H1 (cell line): ENCODE measurements at regions not wholly inside any gene's neighbourhood (a gene's known extent, or its start where the extent isn't known, plus 50 kb on each side); places are given as distances from the start of the nearest gene placed in this dataset.

ENCODE experiments used
- CTCF ChIA-PET: fragments of 300-600 bp; sonication (Branson Sonifier 250); formaldehyde crosslinking; loops from one replicate; lab custom pipeline; 2021; ENCODE audit not compliant: partially characterized antibody; lab: Charles Lee
- POLR2A ChIA-PET: fragments of 300-600 bp; sonication (Branson Sonifier 250); formaldehyde crosslinking; loops from one replicate; lab custom pipeline; 2021; ENCODE audit warnings: inconsistent platforms; ENCODE audit not compliant: partially characterized antibody; lab: Charles Lee
- DNase-seq, 2 experiments: peaks; one replicate each; pipeline versions ENCODE4 v3.0.0 to v3.0.0-alpha.2; 2010 to 2022; ENCODE audit warnings: low spot score in 2 of 2, low read depth in 1 of 2, mixed read lengths in 1 of 2
- FAIRE-seq: peaks from 2 replicates; lab custom pipeline; 2011; peaks lifted over from hg19 to GRCh38; lab: Jason Lieb, UNC
- H2AFZ ChIP-seq: 2 replicates; pipeline ENCODE4 v1.8.1; 2012; ENCODE audit warnings: low read length, inconsistent platforms
- H2AK5ac ChIP-seq: 2 replicates; pipeline ENCODE4 v1.6.1; 2013; ENCODE audit warnings: low read depth, low read length
- H2BK120ac ChIP-seq: replicated peaks from 2 replicates; pipeline ENCODE3; 2013; ENCODE audit warnings: low read depth, low read length, inconsistent platforms
- H2BK12ac ChIP-seq: 2 replicates; pipeline ENCODE4 v1.6.1; 2013; ENCODE audit warnings: low read depth, low read length
- H2BK15ac ChIP-seq: 2 replicates; pipeline ENCODE4 v1.6.1; 2013; ENCODE audit warnings: low read length
- H2BK20ac ChIP-seq: 2 replicates; pipeline ENCODE4 v1.6.1; 2013; ENCODE audit warnings: low read length
- H2BK5ac ChIP-seq: 2 replicates; pipeline ENCODE4 v1.6.1; 2013; ENCODE audit warnings: low read depth, low read length
- H3K14ac ChIP-seq: 2 replicates; pipeline ENCODE4 v1.6.1; 2013; ENCODE audit warnings: inconsistent platforms; ENCODE audit not compliant: insufficient read length
- H3K18ac ChIP-seq: 2 replicates; pipeline ENCODE4 v1.6.1; 2013; ENCODE audit warnings: low read length; ENCODE audit errors: extremely low read depth
- H3K23ac ChIP-seq: 2 replicates; pipeline ENCODE4 v1.6.1; 2013; ENCODE audit warnings: inconsistent platforms; ENCODE audit not compliant: insufficient read length
- H3K23me2 ChIP-seq: 2 replicates; pipeline ENCODE4 v1.6.1; 2013; ENCODE audit warnings: low read depth, low read length
- H3K27ac ChIP-seq: 2 replicates; pipeline ENCODE4 v1.6.1; 2011; ENCODE audit warnings: low read depth, low read length, inconsistent platforms
- H3K27me3 ChIP-seq, 4 experiments: replicated peaks in 1 of 4; 1 replicate in 1 of 4; 2 replicates in 3 of 4; pipeline versions ENCODE4 v1.6.1 to v1.8.1; 2011 to 2013; ENCODE audit warnings: low read length in 3 of 4, mild to moderate bottlenecking in 3 of 4, inconsistent platforms in 2 of 4, mixed read lengths in 2 of 4, moderate library complexity in 1 of 4; ENCODE audit not compliant: control insufficient read depth in 3 of 4, insufficient read depth in 3 of 4; ENCODE audit errors: extremely low read depth in 1 of 4
- H3K36me3 ChIP-seq, 4 experiments: 2 replicates each; pipeline versions ENCODE4 v1.6.1 to v1.8.1; 2011 to 2013; ENCODE audit warnings: mild to moderate bottlenecking in 4 of 4, low read length in 3 of 4, moderate library complexity in 2 of 4, control low read depth in 1 of 4, inconsistent platforms in 1 of 4; ENCODE audit not compliant: insufficient read depth in 4 of 4, control insufficient read depth in 2 of 4
- H3K4ac ChIP-seq: replicated peaks from 2 replicates; pipeline ENCODE3; 2013; ENCODE audit warnings: low read length, low read depth, mixed read lengths, inconsistent platforms; ENCODE audit not compliant: insufficient read length
- H3K4me1 ChIP-seq, 4 experiments: replicated peaks in 1 of 4; 1 replicate in 1 of 4; 2 replicates in 3 of 4; pipeline versions ENCODE4 v1.6.1 to v1.8.1; 2011 to 2013; ENCODE audit warnings: low read length in 3 of 4, inconsistent platforms in 2 of 4, mixed read lengths in 1 of 4; ENCODE audit not compliant: insufficient read depth in 4 of 4, control insufficient read depth in 3 of 4
- H3K4me2 ChIP-seq, 2 experiments: 2 replicates each; pipeline versions ENCODE4 v1.6.1 to v1.8.1; 2011 to 2013; ENCODE audit warnings: low read depth in 2 of 2, low read length in 2 of 2, control low read depth in 1 of 2, inconsistent platforms in 1 of 2, mild to moderate bottlenecking in 1 of 2; ENCODE audit not compliant: insufficient read depth in 1 of 2
- H3K4me3 ChIP-seq, 4 experiments: fragments of 200-600, 300-600 bp in 1 of 4; sonication (generic), shearing (Covaris generic), sonication (Bioruptor Twin) in 1 of 4; 2 replicates each; pipeline versions ENCODE4 v1.5.1 to v1.8.1; 2011 to 2016; ENCODE audit warnings: low read length in 4 of 4, low read depth in 3 of 4, control low read depth in 2 of 4, inconsistent platforms in 2 of 4, mild to moderate bottlenecking in 2 of 4, mixed read lengths in 1 of 4, moderate library complexity in 1 of 4; ENCODE audit not compliant: insufficient read depth in 2 of 4; ENCODE audit errors: extremely low read depth in 1 of 4
- H3K56ac ChIP-seq: replicated peaks from 2 replicates; pipeline ENCODE3; 2013; ENCODE audit warnings: low read depth, mild to moderate bottlenecking, mixed read lengths, low read length, inconsistent platforms; ENCODE audit not compliant: insufficient read length
- H3K79me1 ChIP-seq: 2 replicates; pipeline ENCODE4 v1.6.1; 2013; ENCODE audit warnings: low read depth, low read length, control low read depth
- H3K79me2 ChIP-seq, 2 experiments: 2 replicates each; pipeline versions ENCODE4 v1.6.1 to v1.8.1; 2012 to 2013; ENCODE audit warnings: low read length in 2 of 2, mild to moderate bottlenecking in 2 of 2, inconsistent platforms in 1 of 2; ENCODE audit not compliant: insufficient read depth in 2 of 2, control insufficient read depth in 1 of 2
- H3K9ac ChIP-seq, 4 experiments: replicated peaks in 1 of 4; 1 replicate in 1 of 4; 2 replicates in 3 of 4; pipeline versions ENCODE4 v1.6.1 to v1.8.1; 2011 to 2013; ENCODE audit warnings: low read depth in 3 of 4, low read length in 3 of 4, control low read depth in 2 of 4, mild to moderate bottlenecking in 2 of 4, moderate library complexity in 2 of 4, inconsistent platforms in 1 of 4; ENCODE audit errors: extremely low read depth in 1 of 4
- H3K9me3 ChIP-seq, 2 experiments: 2 replicates each; pipeline versions ENCODE4 v1.6.1 to v1.8.1; 2012 to 2013; ENCODE audit warnings: mild to moderate bottlenecking in 2 of 2, moderate library complexity in 2 of 2, control low read depth in 1 of 2, inconsistent platforms in 1 of 2, low read depth in 1 of 2, low read length in 1 of 2, mixed read lengths in 1 of 2; ENCODE audit not compliant: insufficient read depth in 2 of 2
- H4K20me1 ChIP-seq, 2 experiments: replicated peaks in 1 of 2; 2 replicates each; pipeline versions ENCODE3 to v1.8.1; 2011 to 2013; ENCODE audit warnings: inconsistent platforms in 2 of 2, low read length in 2 of 2, mild to moderate bottlenecking in 1 of 2; ENCODE audit not compliant: insufficient read depth in 2 of 2, control insufficient read depth in 1 of 2
- H4K5ac ChIP-seq: 2 replicates; pipeline ENCODE4 v1.6.1; 2013; ENCODE audit warnings: low read length, low read depth, mixed read lengths, inconsistent platforms; ENCODE audit not compliant: insufficient read length
- H4K8ac ChIP-seq: 2 replicates; pipeline ENCODE4 v1.8.0; 2013; ENCODE audit warnings: mild to moderate bottlenecking, moderate library complexity, low read length, inconsistent platforms; ENCODE audit not compliant: insufficient read depth; ENCODE audit errors: extremely low read depth
- H4K91ac ChIP-seq: replicated peaks from 2 replicates; pipeline ENCODE3; 2013; ENCODE audit warnings: low read length, mixed read lengths, inconsistent platforms; ENCODE audit not compliant: insufficient read length
- BRCA1 ChIP-seq: IDR thresholded peaks from 2 replicates; pipeline ENCODE4 v1.6.1; 2012; ENCODE audit warnings: low read depth, low read length, improper control_type of control experiment
- CBX8 ChIP-seq: fragments of 300-800, 300-1000 bp; sonication (generic); IDR thresholded peaks from 2 replicates; pipeline ENCODE4 v1.7.1; 2016; ENCODE audit warnings: low read depth, low read length, borderline replicate concordance
- CHD2 ChIP-seq: IDR thresholded peaks from 2 replicates; pipeline ENCODE4 v1.6.1; 2012; ENCODE audit warnings: low read length, improper control_type of control experiment
- MAFK ChIP-seq: IDR thresholded peaks from 2 replicates; pipeline ENCODE4 v1.6.1; 2012; ENCODE audit warnings: low read depth, mild to moderate bottlenecking, improper control_type of control experiment, low read length
- MAX ChIP-seq: IDR thresholded peaks from 2 replicates; pipeline ENCODE4 v1.6.1; 2012; ENCODE audit warnings: inconsistent platforms
- NANOG ChIP-seq: IDR thresholded peaks from 2 replicates; pipeline ENCODE4 v1.6.1; 2011; ENCODE audit warnings: low read length, low read depth, mild to moderate bottlenecking, inconsistent platforms; ENCODE audit not compliant: insufficient read depth, poor library complexity, severe bottlenecking
- POLR2A ChIP-seq, 2 experiments: IDR thresholded peaks; 1 replicate in 1 of 2; 2 replicates in 1 of 2; pipeline ENCODE4 v1.6.1; 2011; ENCODE audit warnings: low read depth in 2 of 2, low read length in 2 of 2, mild to moderate bottlenecking in 2 of 2; ENCODE audit errors: control extremely low read depth in 1 of 2
- SAP30 ChIP-seq: fragments of 300-600 bp; sonication (generic); IDR thresholded peaks from 2 replicates; pipeline ENCODE4 v1.7.1; 2012; ENCODE audit warnings: low read length, moderate library complexity, mild to moderate bottlenecking, inconsistent platforms; ENCODE audit not compliant: insufficient read depth, insufficient replicate concordance
- SIRT6 ChIP-seq: IDR thresholded peaks from one replicate; pipeline ENCODE4 v1.7.1; 2012; ENCODE audit warnings: low read length, inconsistent platforms
- SIX5 ChIP-seq: IDR thresholded peaks from 2 replicates; pipeline ENCODE4 v1.6.1; 2011; ENCODE audit warnings: mild to moderate bottlenecking, low read depth, low read length
- SP2 ChIP-seq: IDR thresholded peaks from 2 replicates; pipeline ENCODE4 v1.6.1; 2012; ENCODE audit warnings: mild to moderate bottlenecking, low read length, inconsistent platforms
- TBP ChIP-seq: IDR thresholded peaks from 2 replicates; pipeline ENCODE4 v1.6.1; 2011; ENCODE audit warnings: low read depth, low read length, improper control_type of control experiment
- TEAD4 ChIP-seq: IDR thresholded peaks from 2 replicates; pipeline ENCODE4 v1.6.1; 2012; ENCODE audit warnings: low read depth, low read length, inconsistent platforms, mixed read lengths
- YY1 ChIP-seq: IDR thresholded peaks from 2 replicates; pipeline ENCODE4 v1.6.1; 2011; ENCODE audit warnings: low read depth, mild to moderate bottlenecking, low read length

GRCh38 chr9:115262952-115263351 is 145.0 kb upstream of the TNC start:
- H3K4me1 ChIP-seq = no peaks in the 10 kb centered on the region
- H4K91ac ChIP-seq = no peak overlapping the region
- no peaks in the 10 kb centered on the region for H3K27me3 ChIP-seq
- TF ChIP-seq YY1 (no peak), CBX8 (no peak), SIX5 (no peak), TEAD4 (no peak), SP2 (no peak), MAX (no peak), SIRT6 (no peak), TBP (no peak), MAFK (no peak), SAP30 (no peak), POLR2A (IDR thresholded peaks at IDR 0.05; ENCODE audit: control extremely low read depth in 1 of 2, low read depth in 2 of 2, low read length in 2 of 2) (no peak), CHD2 (no peak), BRCA1 (no peak), NANOG (no peak)
- no peak overlapping the region for H3K18ac ChIP-seq
- no peak overlapping the region for H2BK120ac ChIP-seq
- no peak overlapping the region for H2AFZ ChIP-seq
- no peaks in the 10 kb centered on the region for H4K20me1 ChIP-seq
- no peaks in the 10 kb centered on the region for H3K23me2 ChIP-seq
- H3K4ac ChIP-seq = no peak overlapping the region
- H3K23ac ChIP-seq = no peak overlapping the region
- H3K79me2 ChIP-seq = no peaks in the 10 kb centered on the region
- no peaks in the 10 kb centered on the region for H3K79me1 ChIP-seq
- no peak overlapping the region for H3K4me3 ChIP-seq
- ChIA-PET POLR2A (no interaction called here), CTCF (no interaction called here)
- H3K14ac ChIP-seq = no peak overlapping the region
- H3K27ac ChIP-seq = no peak overlapping the region
- no peak overlapping the region for H4K8ac ChIP-seq
- H2BK5ac ChIP-seq = no peak overlapping the region
- no peak overlapping the region for H2BK12ac ChIP-seq
- no peak overlapping the region for H3K56ac ChIP-seq
- no peak overlapping the region for H2AK5ac ChIP-seq
- H3K9ac ChIP-seq = no peak overlapping the region
- H3K36me3 ChIP-seq = no peaks in the 10 kb centered on the region
- H2BK15ac ChIP-seq = no peak overlapping the region
- no peaks in the 10 kb centered on the region for H3K9me3 ChIP-seq
- H2BK20ac ChIP-seq = no peak overlapping the region
- FAIRE-seq (no peak), DNase-seq (no peak)
- H3K4me2 ChIP-seq = no peak overlapping the region
- no peak overlapping the region for H4K5ac ChIP-seq
